ENCODE measurements at regions not wholly inside any gene's neighbourhood (a gene's known extent, or its start where the extent isn't known, plus 50 kb on each side); places are given as distances from the start of the nearest gene placed in this dataset.

GRCh38 chr21:28725396-28725795 lies 267.3 kb downstream of the LTN1 start (continued):
- TF ChIP-seq MGA (IDR thresholded peaks at IDR 0.05): no peak
- no peak for TF ChIP-seq TFE3 (CRISPR knock-in tag; IDR thresholded peaks at IDR 0.05)
- no peak for TF ChIP-seq XRCC4 (IDR thresholded peaks at IDR 0.05; ENCODE audit: extremely low read depth, insufficient read depth, insufficient read length)
- TF ChIP-seq FOXP4 (CRISPR knock-in tag; IDR thresholded peaks at IDR 0.05; ENCODE audit: borderline replicate concordance): no peak
- no peak for TF ChIP-seq ZNF239 (CRISPR knock-in tag; IDR thresholded peaks at IDR 0.05)
